ENCODE measurements at regions not wholly inside any gene's neighbourhood (a gene's known extent, or its start where the extent isn't known, plus 50 kb on each side); places are given as distances from the start of the nearest gene placed in this dataset.

- DNase-seq (ENCODE audit: low spot score) = no peak
- no TSS peak for BruUV-seq (replicated peaks)
- ChIA-PET CTCF (no interaction called here), POLR2A (ENCODE audit: low non-redundant PET) (no interaction called here)
- Histone ChIP-seq H3K4me3 (ENCODE audit: low read depth, low read length, poor library complexity, severe bottlenecking) (no peak overlapping the region), H3K9me3 (ENCODE audit: low read depth, low read length, poor library complexity, severe bottlenecking) (no peaks in the 10 kb centered on the region), H3K4me1 (ENCODE audit: insufficient read depth, low read length, poor library complexity, severe bottlenecking) (no peaks in the 10 kb centered on the region), H3K36me3 (ENCODE audit: insufficient read depth, low read length, poor library complexity, severe bottlenecking) (no peaks in the 10 kb centered on the region), H3K27ac (ENCODE audit: low read depth, low read length, poor library complexity, severe bottlenecking) (no peak overlapping the region), H3K27me3 (replicated peaks; ENCODE audit: insufficient read depth, low read depth, low read length, poor library complexity) (no peaks in the 10 kb centered on the region)
- TF ChIP-seq EZH2 (IDR thresholded peaks at IDR 0.05; ENCODE audit: borderline replicate concordance, low read depth, low read length, poor library complexity, severe bottlenecking) = no peak
- TF ChIP-seq CTCF (conservative IDR thresholded peaks at IDR 0.05; ENCODE audit: low read depth, low read length) = no peak
- intact Hi-C loops (cut with micrococcal nuclease; ENCODE audit: unreplicated experiment) = loop anchor here (2.0 to 10.0 kb wide), 3 partner anchors 223 to 375 kb away; no protein-coding TSS in a partner anchor
Observed at GRCh38 chr4:85369703-85370380, 105.1 kb upstream of the ARHGAP24 start.

GRCh38 chr4:85370400-85371032 lies 104.4 kb upstream of the ARHGAP24 start:
- Histone ChIP-seq H3K27ac (ENCODE audit: low read depth, low read length, poor library complexity, severe bottlenecking) (no peak overlapping the region), H3K9me3 (ENCODE audit: low read depth, low read length, poor library complexity, severe bottlenecking) (no peaks in the 10 kb centered on the region), H3K4me3 (ENCODE audit: low read depth, low read length, poor library complexity, severe bottlenecking) (no peak overlapping the region), H3K27me3 (replicated peaks; ENCODE audit: insufficient read depth, low read depth, low read length, poor library complexity) (no peaks in the 10 kb centered on the region), H3K4me1 (ENCODE audit: insufficient read depth, low read length, poor library complexity, severe bottlenecking) (no peaks in the 10 kb centered on the region), H3K36me3 (ENCODE audit: insufficient read depth, low read length, poor library complexity, severe bottlenecking) (no peaks in the 10 kb centered on the region)
- CTCF ChIA-PET = no interaction called here
- TF ChIP-seq CTCF (conservative IDR thresholded peaks at IDR 0.05; ENCODE audit: low read depth, low read length) = peak; percentile 67
- no peak for TF ChIP-seq EZH2 (IDR thresholded peaks at IDR 0.05; ENCODE audit: borderline replicate concordance, low read depth, low read length, poor library complexity, severe bottlenecking)
- peak; percentile 49 for DNase-seq (ENCODE audit: low spot score)
- intact Hi-C loops (cut with micrococcal nuclease; ENCODE audit: unreplicated experiment) = loop anchor here (2.0 to 10.0 kb wide), 3 partner anchors 224 to 374 kb away; no protein-coding TSS in a partner anchor
- POLR2A ChIA-PET (ENCODE audit: low non-redundant PET) = no interaction called here
- BruUV-seq (replicated peaks) = no TSS peak

- ChIA-PET CTCF (no interaction called here), POLR2A (ENCODE audit: low non-redundant PET) (no interaction called here)
- intact Hi-C loops (cut with micrococcal nuclease; ENCODE audit: unreplicated experiment) = loop anchor here (10.0 kb wide), 2 partner anchors 288 to 372 kb away; no protein-coding TSS in a partner anchor
- Histone ChIP-seq H3K27ac (ENCODE audit: low read depth, low read length, poor library complexity, severe bottlenecking) (no peak overlapping the region), H3K36me3 (ENCODE audit: insufficient read depth, low read length, poor library complexity, severe bottlenecking) (no peaks in the 10 kb centered on the region), H3K4me1 (ENCODE audit: insufficient read depth, low read length, poor library complexity, severe bottlenecking) (no peaks in the 10 kb centered on the region), H3K27me3 (replicated peaks; ENCODE audit: insufficient read depth, low read depth, low read length, poor library complexity) (no peaks in the 10 kb centered on the region), H3K4me3 (ENCODE audit: low read depth, low read length, poor library complexity, severe bottlenecking) (no peak overlapping the region), H3K9me3 (ENCODE audit: low read depth, low read length, poor library complexity, severe bottlenecking) (no peaks in the 10 kb centered on the region)
- no peak for DNase-seq (ENCODE audit: low spot score)
- no TSS peak for BruUV-seq (replicated peaks)
- TF ChIP-seq EZH2 (IDR thresholded peaks at IDR 0.05; ENCODE audit: borderline replicate concordance, low read depth, low read length, poor library complexity, severe bottlenecking) (no peak), CTCF (conservative IDR thresholded peaks at IDR 0.05; ENCODE audit: low read depth, low read length) (no peak)
Observed at GRCh38 chr4:85372966-85373365, 102.0 kb upstream of the ARHGAP24 start.
